ENCODE measurements at regions not wholly inside any gene's neighbourhood (a gene's known extent, or its start where the extent isn't known, plus 50 kb on each side); places are given as distances from the start of the nearest gene placed in this dataset.
"Not testable (repeated sequence)": the region's sequence is repeated elsewhere in the genome, so short reads cannot be mapped to it uniquely, and the experiment has no call there.

- DNase-seq (ENCODE audit: low spot score): not testable (repeated sequence)
Measured at GRCh38 chr10:80859279-80859678, 321.6 kb downstream of the SH2D4B start.

- no peak for DNase-seq (ENCODE audit: low spot score)
Measured at GRCh38 chr10:80860719-80861118, 323.0 kb downstream of the SH2D4B start.

GRCh38 chr10:80861882-80862281 lies 324.2 kb downstream of the SH2D4B start:
- DNase-seq (ENCODE audit: low spot score): no peak

GRCh38 chr10:80870282-80870681 lies 332.6 kb downstream of the SH2D4B start:
- no peak for DNase-seq (ENCODE audit: low spot score)

GRCh38 chr10:80871083-80871482 lies 333.4 kb downstream of the SH2D4B start:
- DNase-seq (ENCODE audit: low spot score): no peak

GRCh38 chr10:80878330-80878729 lies 340.6 kb downstream of the SH2D4B start:
- no peak for DNase-seq (ENCODE audit: low spot score)

- DNase-seq (ENCODE audit: low spot score): no peak
Measured at GRCh38 chr10:80890146-80890545, 352.4 kb downstream of the SH2D4B start.

- no peak for DNase-seq (ENCODE audit: low spot score)
Measured at GRCh38 chr10:80893256-80893655, 355.6 kb downstream of the SH2D4B start.

GRCh38 chr10:80894311-80894791 lies 356.6 kb downstream of the SH2D4B start:
- no peak for DNase-seq (ENCODE audit: low spot score)

- DNase-seq (ENCODE audit: low spot score): no peak
Measured at GRCh38 chr10:80894797-80895467, 357.2 kb downstream of the SH2D4B start.

- no peak for DNase-seq (ENCODE audit: low spot score)
Measured at GRCh38 chr10:80896076-80896475, 358.4 kb downstream of the SH2D4B start.

GRCh38 chr10:80896959-80897358 lies 359.3 kb downstream of the SH2D4B start:
- no peak for DNase-seq (ENCODE audit: low spot score)

GRCh38 chr10:80900661-80901060 lies 363.0 kb downstream of the SH2D4B start:
- DNase-seq (ENCODE audit: low spot score): no peak

- DNase-seq (ENCODE audit: low spot score): no peak
Measured at GRCh38 chr10:80908611-80909010, 370.9 kb downstream of the SH2D4B start.

- no peak for DNase-seq (ENCODE audit: low spot score)
Measured at GRCh38 chr10:80909254-80909653, 371.6 kb downstream of the SH2D4B start.

GRCh38 chr10:80917636-80918035 lies 379.9 kb downstream of the SH2D4B start:
- no peak for DNase-seq (ENCODE audit: low spot score)

- DNase-seq (ENCODE audit: low spot score): no peak
Measured at GRCh38 chr10:80921032-80921431, 383.3 kb downstream of the SH2D4B start.

- no peak for DNase-seq (ENCODE audit: low spot score)
Measured at GRCh38 chr10:80924063-80924952, 386.6 kb downstream of the SH2D4B start.

- no peak for DNase-seq (ENCODE audit: low spot score)
Measured at GRCh38 chr10:80927419-80928078, 389.8 kb downstream of the SH2D4B start.

- DNase-seq (ENCODE audit: low spot score): no peak
Measured at GRCh38 chr10:80938903-80939302, 401.2 kb downstream of the SH2D4B start.

- no peak for DNase-seq (ENCODE audit: low spot score)
Measured at GRCh38 chr10:80945264-80945880, 407.7 kb downstream of the SH2D4B start.

GRCh38 chr10:80946073-80946472 lies 408.4 kb downstream of the SH2D4B start:
- no peak for DNase-seq (ENCODE audit: low spot score)
